OCI-LY3 (cell line): ENCODE measurements at regions not wholly inside any gene's neighbourhood (a gene's known extent, or its start where the extent isn't known, plus 50 kb on each side); places are given as distances from the start of the nearest gene placed in this dataset.

Source experiments
- H2AFZ ChIP-seq: fragments of 200-600, 300-600 bp; shearing (Covaris generic); 2 replicates; pipeline ENCODE4 v1.6.0; 2014; ENCODE audit warnings: antibody characterized with exemption, low read depth, low read length
- H3K27ac ChIP-seq: fragments of 200-600, 300-600 bp; sonication (generic); 2 replicates; pipeline ENCODE4 v1.5.1; 2014; ENCODE audit warnings: mild to moderate bottlenecking, low read length, moderate library complexity, mixed read lengths
- H3K27me3 ChIP-seq: fragments of 200-600, 300-600 bp; sonication (generic); 2 replicates; pipeline ENCODE4 v1.6.1; 2014; ENCODE audit warnings: low read depth, low read length, mixed read lengths
- H3K36me3 ChIP-seq: fragments of 200-600, 300-600 bp; sonication (generic); replicated peaks from 2 replicates; pipeline ENCODE3; 2014; ENCODE audit warnings: low read depth, low read length, mixed read lengths
- H3K4me1 ChIP-seq: fragments of 300-600, 200-600 bp; sonication (generic); 2 replicates; pipeline ENCODE4 v1.6.1; 2014; ENCODE audit warnings: low read length, mixed read lengths
- H3K4me2 ChIP-seq: fragments of 200-600, 300-600 bp; sonication (generic); 2 replicates; pipeline ENCODE4 v1.6.1; 2014; ENCODE audit warnings: low read length, mixed read lengths
- H3K4me3 ChIP-seq: fragments of 300-600, 200-600 bp; sonication (generic); 2 replicates; pipeline ENCODE4 v1.5.1; 2014; ENCODE audit warnings: antibody characterized with exemption, mild to moderate bottlenecking, low read length, moderate library complexity
- H3K79me2 ChIP-seq: fragments of 300-600, 200-600 bp; shearing (Covaris generic); 2 replicates; pipeline ENCODE4 v1.6.1; 2014; ENCODE audit warnings: mild to moderate bottlenecking, low read length, mixed read lengths
- H3K9ac ChIP-seq: fragments of 300-600, 200-600 bp; shearing (Covaris generic); 2 replicates; pipeline ENCODE4 v1.6.0; 2014; ENCODE audit warnings: mild to moderate bottlenecking, low read length, moderate library complexity
- H3K9me3 ChIP-seq: fragments of 200-600, 300-600 bp; shearing (Covaris generic); 2 replicates; pipeline ENCODE4 v1.6.1; 2014; ENCODE audit warnings: low read length, mixed read lengths; ENCODE audit not compliant: insufficient read depth
- H4K20me1 ChIP-seq: fragments of 200-600, 300-600 bp; sonication (generic); 2 replicates; pipeline ENCODE4 v1.6.1; 2016; ENCODE audit warnings: low read length, mixed read lengths; ENCODE audit not compliant: insufficient read depth
- EZH2phosphoT487 ChIP-seq: fragments of 200-600 bp; shearing (Covaris generic); IDR thresholded peaks from 2 replicates; pipeline ENCODE4 v1.6.1; 2018; ENCODE audit warnings: antibody characterized with exemption, mixed run types, low read depth
- TF ChIP-seq, protein P1 (sequence below): fragments of 200-600, 300-600 bp; sonication (generic); IDR thresholded peaks from 2 replicates; pipeline ENCODE4 v1.5.1; 2014; ENCODE audit warnings: antibody characterized with exemption, low read length, low read depth

DNA sequence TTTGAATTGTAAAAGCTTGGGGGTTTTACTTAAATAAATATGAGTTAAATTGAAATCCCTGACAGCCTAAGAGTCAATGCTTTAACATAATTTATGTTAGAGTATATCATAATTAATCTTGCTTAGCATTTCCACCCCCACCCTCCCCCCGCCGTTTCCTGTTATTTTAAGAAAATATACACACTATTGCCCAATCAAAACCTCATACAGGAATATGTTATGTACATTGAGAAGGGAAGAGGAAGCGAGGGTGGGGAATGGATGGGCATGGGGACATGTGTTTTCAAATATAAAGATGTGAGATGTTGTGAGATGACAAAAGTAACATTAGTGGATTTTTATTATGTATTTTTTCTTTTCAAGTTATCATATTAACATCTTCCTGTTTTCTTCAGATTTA, 561.1 kb upstream of the MEF2C start:
- no peak for TF ChIP-seq EZH2phosphoT487
- TF ChIP-seq, protein P1, sequence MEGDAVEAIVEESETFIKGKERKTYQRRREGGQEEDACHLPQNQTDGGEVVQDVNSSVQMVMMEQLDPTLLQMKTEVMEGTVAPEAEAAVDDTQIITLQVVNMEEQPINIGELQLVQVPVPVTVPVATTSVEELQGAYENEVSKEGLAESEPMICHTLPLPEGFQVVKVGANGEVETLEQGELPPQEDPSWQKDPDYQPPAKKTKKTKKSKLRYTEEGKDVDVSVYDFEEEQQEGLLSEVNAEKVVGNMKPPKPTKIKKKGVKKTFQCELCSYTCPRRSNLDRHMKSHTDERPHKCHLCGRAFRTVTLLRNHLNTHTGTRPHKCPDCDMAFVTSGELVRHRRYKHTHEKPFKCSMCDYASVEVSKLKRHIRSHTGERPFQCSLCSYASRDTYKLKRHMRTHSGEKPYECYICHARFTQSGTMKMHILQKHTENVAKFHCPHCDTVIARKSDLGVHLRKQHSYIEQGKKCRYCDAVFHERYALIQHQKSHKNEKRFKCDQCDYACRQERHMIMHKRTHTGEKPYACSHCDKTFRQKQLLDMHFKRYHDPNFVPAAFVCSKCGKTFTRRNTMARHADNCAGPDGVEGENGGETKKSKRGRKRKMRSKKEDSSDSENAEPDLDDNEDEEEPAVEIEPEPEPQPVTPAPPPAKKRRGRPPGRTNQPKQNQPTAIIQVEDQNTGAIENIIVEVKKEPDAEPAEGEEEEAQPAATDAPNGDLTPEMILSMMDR, result no peak
- Histone ChIP-seq H2AFZ (no peak overlapping the region), H3K4me2 (no peak overlapping the region), H3K79me2 (no peaks in the 10 kb centered on the region), H3K4me1 (peaks cover 14% of the 10 kb centered on the region), H3K4me3 (no peak overlapping the region), H3K27ac (no peak overlapping the region), H3K9ac (no peak overlapping the region), H4K20me1 (no peaks in the 10 kb centered on the region), H3K27me3 (no peaks in the 10 kb centered on the region), H3K9me3 (no peaks in the 10 kb centered on the region), H3K36me3 (no peaks in the 10 kb centered on the region)

- no peak overlapping the region for H2AFZ ChIP-seq
- H3K79me2 ChIP-seq, result no peaks in the 10 kb centered on the region
- H3K27me3 ChIP-seq, result no peaks in the 10 kb centered on the region
- peaks cover 20% of the 10 kb centered on the region for H3K4me1 ChIP-seq
- H3K4me3 ChIP-seq, result no peak overlapping the region
- H3K27ac ChIP-seq, result no peak overlapping the region
- no peak overlapping the region for H3K4me2 ChIP-seq
- no peak overlapping the region for H3K9ac ChIP-seq
- TF ChIP-seq, protein P1, result no peak
- TF ChIP-seq EZH2phosphoT487, result no peak
- no peaks in the 10 kb centered on the region for H3K9me3 ChIP-seq
- no peaks in the 10 kb centered on the region for H4K20me1 ChIP-seq
- H3K36me3 ChIP-seq, result no peaks in the 10 kb centered on the region
Observed at GRCh38 chr5:89443508-89443907, 560.5 kb upstream of the MEF2C start.

- Histone ChIP-seq H3K79me2 (no peaks in the 10 kb centered on the region), H3K27ac (no peak overlapping the region), H3K9ac (no peak overlapping the region), H3K27me3 (no peaks in the 10 kb centered on the region), H4K20me1 (no peaks in the 10 kb centered on the region), H3K4me3 (no peak overlapping the region), H3K36me3 (no peaks in the 10 kb centered on the region), H2AFZ (no peak overlapping the region), H3K4me1 (peaks cover 28% of the 10 kb centered on the region), H3K9me3 (no peaks in the 10 kb centered on the region), H3K4me2 (no peak overlapping the region)
- TF ChIP-seq, protein P1, result no peak
- no peak for TF ChIP-seq EZH2phosphoT487
Observed at GRCh38 chr5:89441965-89442364, 559.0 kb upstream of the MEF2C start.

DNA sequence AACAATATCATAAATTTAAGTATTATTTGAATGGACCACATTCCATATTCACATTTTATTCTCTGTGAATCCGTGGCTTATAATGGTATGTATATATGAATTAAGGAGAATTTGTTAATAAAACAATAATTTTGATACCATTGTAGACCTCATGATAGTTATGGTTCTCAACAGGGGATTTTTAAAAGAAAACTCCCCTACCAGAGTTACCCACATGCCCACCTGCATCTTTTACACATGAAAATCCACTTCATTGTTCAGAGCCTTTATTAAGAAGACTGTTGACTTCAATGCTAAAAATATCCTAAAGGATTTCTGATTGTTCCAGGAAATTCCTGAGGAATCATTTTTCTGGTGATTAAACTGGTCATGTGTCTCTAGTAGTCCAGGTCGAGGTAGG, 557.7 kb upstream of the MEF2C start:
- Histone ChIP-seq H3K9me3 (no peaks in the 10 kb centered on the region), H3K36me3 (no peaks in the 10 kb centered on the region), H3K27ac (no peak overlapping the region), H2AFZ (no peak overlapping the region), H3K79me2 (no peaks in the 10 kb centered on the region), H3K4me2 (no peak overlapping the region), H4K20me1 (no peaks in the 10 kb centered on the region), H3K9ac (no peak overlapping the region), H3K4me1 (peaks cover 41% of the 10 kb centered on the region), H3K4me3 (no peak overlapping the region), H3K27me3 (no peaks in the 10 kb centered on the region)
- TF ChIP-seq, protein P1, result no peak
- TF ChIP-seq EZH2phosphoT487, result no peak
